ENCODE measurements at regions not wholly inside any gene's neighbourhood (a gene's known extent, or its start where the extent isn't known, plus 50 kb on each side); places are given as distances from the start of the nearest gene placed in this dataset.

GRCh38 chr6:157763129-157763903 is 59.7 kb upstream of the SNX9 start:
- peak; percentile 97 to 99 for DNase-seq
- H3K9me3 ChIP-seq (ENCODE audit: control insufficient read depth, low read depth, low read length) = no peaks in the 10 kb centered on the region
- no peaks in the 10 kb centered on the region for H3K27me3 ChIP-seq (ENCODE audit: control insufficient read depth, insufficient read depth, low read length)
- WGBS (ENCODE audit: insufficient coverage, low lambda C conversion rate) = no CpG with 5 or more reads among the region's 13 CpGs
- H3K4me1 ChIP-seq (ENCODE audit: control insufficient read depth, insufficient read depth, low read length) = peaks cover 36% of the 10 kb centered on the region
- H3K27ac ChIP-seq (ENCODE audit: low read length) = peak overlapping the region; percentile 98
- H3K36me3 ChIP-seq (ENCODE audit: control insufficient read depth, insufficient read depth, low read length) = no peaks in the 10 kb centered on the region
- no peak overlapping the region for H3K4me3 ChIP-seq (ENCODE audit: low read length)

GRCh38 chr6:157763904-157764177 is 59.2 kb upstream of the SNX9 start:
- no peaks in the 10 kb centered on the region for H3K36me3 ChIP-seq (ENCODE audit: control insufficient read depth, insufficient read depth, low read length)
- no peaks in the 10 kb centered on the region for H3K27me3 ChIP-seq (ENCODE audit: control insufficient read depth, insufficient read depth, low read length)
- no peak for DNase-seq
- no CpG with 5 or more reads among the region's 3 CpGs for WGBS (ENCODE audit: insufficient coverage, low lambda C conversion rate)
- H3K27ac ChIP-seq (ENCODE audit: low read length) = peak overlapping the region; percentile 98
- peaks cover 36% of the 10 kb centered on the region for H3K4me1 ChIP-seq (ENCODE audit: control insufficient read depth, insufficient read depth, low read length)
- no peaks in the 10 kb centered on the region for H3K9me3 ChIP-seq (ENCODE audit: control insufficient read depth, low read depth, low read length)
- no peak overlapping the region for H3K4me3 ChIP-seq (ENCODE audit: low read length)

- WGBS (ENCODE audit: insufficient coverage, low lambda C conversion rate) = no CpG with 5 or more reads among the region's 14 CpGs
- no peak overlapping the region for H3K4me3 ChIP-seq (ENCODE audit: low read length)
- no peaks in the 10 kb centered on the region for H3K36me3 ChIP-seq (ENCODE audit: control insufficient read depth, insufficient read depth, low read length)
- H3K9me3 ChIP-seq (ENCODE audit: control insufficient read depth, low read depth, low read length) = no peaks in the 10 kb centered on the region
- DNase-seq = peak; percentile 79 to 89
- H3K27me3 ChIP-seq (ENCODE audit: control insufficient read depth, insufficient read depth, low read length) = no peaks in the 10 kb centered on the region
- H3K27ac ChIP-seq (ENCODE audit: low read length) = peak overlapping the region; percentile 98
- peaks cover 36% of the 10 kb centered on the region for H3K4me1 ChIP-seq (ENCODE audit: control insufficient read depth, insufficient read depth, low read length)
These were observed 58.6 kb upstream of the SNX9 start for GRCh38 chr6:157764178-157765068.

- H3K4me3 ChIP-seq (ENCODE audit: low read length) = no peak overlapping the region
- peaks cover 29% of the 10 kb centered on the region for H3K4me1 ChIP-seq (ENCODE audit: control insufficient read depth, insufficient read depth, low read length)
- WGBS (ENCODE audit: insufficient coverage, low lambda C conversion rate) = 100% methylated on average over 2 of the region's 11 CpGs
- no peak overlapping the region for H3K27ac ChIP-seq (ENCODE audit: low read length)
- no peaks in the 10 kb centered on the region for H3K36me3 ChIP-seq (ENCODE audit: control insufficient read depth, insufficient read depth, low read length)
- no peaks in the 10 kb centered on the region for H3K27me3 ChIP-seq (ENCODE audit: control insufficient read depth, insufficient read depth, low read length)
- no peaks in the 10 kb centered on the region for H3K9me3 ChIP-seq (ENCODE audit: control insufficient read depth, low read depth, low read length)
- DNase-seq = no peak
These were observed 55.9 kb upstream of the SNX9 start for GRCh38 chr6:157766901-157767774.

- H3K4me3 ChIP-seq (ENCODE audit: low read length) = no peak overlapping the region
- no peak overlapping the region for H3K27ac ChIP-seq (ENCODE audit: low read length)
- H3K27me3 ChIP-seq (ENCODE audit: control insufficient read depth, insufficient read depth, low read length) = no peaks in the 10 kb centered on the region
- no CpG with 5 or more reads among the region's 3 CpGs for WGBS (ENCODE audit: insufficient coverage, low lambda C conversion rate)
- H3K36me3 ChIP-seq (ENCODE audit: control insufficient read depth, insufficient read depth, low read length) = no peaks in the 10 kb centered on the region
- no peak for DNase-seq
- H3K9me3 ChIP-seq (ENCODE audit: control insufficient read depth, low read depth, low read length) = no peaks in the 10 kb centered on the region
- peaks cover 23% of the 10 kb centered on the region for H3K4me1 ChIP-seq (ENCODE audit: control insufficient read depth, insufficient read depth, low read length)
These were observed 55.3 kb upstream of the SNX9 start for GRCh38 chr6:157767775-157768156.

- Histone ChIP-seq H3K27ac (ENCODE audit: low read length) (no peak overlapping the region), H3K4me1 (ENCODE audit: control insufficient read depth, insufficient read depth, low read length) (peaks cover 23% of the 10 kb centered on the region), H3K27me3 (ENCODE audit: control insufficient read depth, insufficient read depth, low read length) (no peaks in the 10 kb centered on the region), H3K9me3 (ENCODE audit: control insufficient read depth, low read depth, low read length) (no peaks in the 10 kb centered on the region), H3K4me3 (ENCODE audit: low read length) (no peak overlapping the region), H3K36me3 (ENCODE audit: control insufficient read depth, insufficient read depth, low read length) (no peaks in the 10 kb centered on the region)
- no peak for DNase-seq
- WGBS (ENCODE audit: insufficient coverage, low lambda C conversion rate) = 67% methylated on average over 1 of the region's 6 CpGs
These were observed 54.7 kb upstream of the SNX9 start for GRCh38 chr6:157768304-157768703.

GRCh38 chr6:157768863-157769551 is 54.0 kb upstream of the SNX9 start:
- DNase-seq = no peak
- peaks cover 23% of the 10 kb centered on the region for H3K4me1 ChIP-seq (ENCODE audit: control insufficient read depth, insufficient read depth, low read length)
- no peak overlapping the region for H3K27ac ChIP-seq (ENCODE audit: low read length)
- H3K9me3 ChIP-seq (ENCODE audit: control insufficient read depth, low read depth, low read length) = no peaks in the 10 kb centered on the region
- H3K36me3 ChIP-seq (ENCODE audit: control insufficient read depth, insufficient read depth, low read length) = no peaks in the 10 kb centered on the region
- no peaks in the 10 kb centered on the region for H3K27me3 ChIP-seq (ENCODE audit: control insufficient read depth, insufficient read depth, low read length)
- H3K4me3 ChIP-seq (ENCODE audit: low read length) = no peak overlapping the region
- no CpG with 5 or more reads among the region's 13 CpGs for WGBS (ENCODE audit: insufficient coverage, low lambda C conversion rate)

GRCh38 chr6:157769776-157770426 is 53.1 kb upstream of the SNX9 start:
- DNase-seq = no peak
- no CpG with 5 or more reads among the region's 10 CpGs for WGBS (ENCODE audit: insufficient coverage, low lambda C conversion rate)

GRCh38 chr6:157770946-157771345 is 52.1 kb upstream of the SNX9 start:
- H3K9me3 ChIP-seq (ENCODE audit: control insufficient read depth, low read depth, low read length) = no peaks in the 10 kb centered on the region

More at GRCh38 chr6:157769776-157770426, 53.1 kb upstream of the SNX9 start:
- no peaks in the 10 kb centered on the region for H3K27me3 ChIP-seq (ENCODE audit: control insufficient read depth, insufficient read depth, low read length)
- H3K4me1 ChIP-seq (ENCODE audit: control insufficient read depth, insufficient read depth, low read length) = peaks cover 14% of the 10 kb centered on the region
- no peaks in the 10 kb centered on the region for H3K36me3 ChIP-seq (ENCODE audit: control insufficient read depth, insufficient read depth, low read length)
- H3K4me3 ChIP-seq (ENCODE audit: low read length) = no peak overlapping the region
- H3K27ac ChIP-seq (ENCODE audit: low read length) = no peak overlapping the region
- H3K9me3 ChIP-seq (ENCODE audit: control insufficient read depth, low read depth, low read length) = no peaks in the 10 kb centered on the region

More at GRCh38 chr6:157770946-157771345, 52.1 kb upstream of the SNX9 start:
- DNase-seq = no peak
- no peaks in the 10 kb centered on the region for H3K36me3 ChIP-seq (ENCODE audit: control insufficient read depth, insufficient read depth, low read length)
- no peak overlapping the region for H3K4me3 ChIP-seq (ENCODE audit: low read length)
- peaks cover 11% of the 10 kb centered on the region for H3K4me1 ChIP-seq (ENCODE audit: control insufficient read depth, insufficient read depth, low read length)
- no CpG with 5 or more reads among the region's 1 CpG for WGBS (ENCODE audit: insufficient coverage, low lambda C conversion rate)
- H3K27me3 ChIP-seq (ENCODE audit: control insufficient read depth, insufficient read depth, low read length) = no peaks in the 10 kb centered on the region
- no peak overlapping the region for H3K27ac ChIP-seq (ENCODE audit: low read length)
